Astrocyte of the spinal cord (primary cell): ENCODE measurements at regions not wholly inside any gene's neighbourhood (a gene's known extent, or its start where the extent isn't known, plus 50 kb on each side); places are given as distances from the start of the nearest gene placed in this dataset.

Experiments
- DNase-seq: peaks from one replicate; pipeline ENCODE4 v3.0.0; 2011; ENCODE audit warnings: low read depth, low spot score
- H3K4me3 ChIP-seq: 2 replicates; pipeline ENCODE4 v1.5.1; 2011; ENCODE audit warnings: low read depth, mild to moderate bottlenecking, low read length, moderate library complexity
- CTCF ChIP-seq: IDR thresholded peaks from 2 replicates; pipeline ENCODE4 v1.5.1; 2012; ENCODE audit warnings: low read depth, mild to moderate bottlenecking, low read length, inconsistent platforms
- in situ Hi-C: cut with HindIII; loops from 2 replicates; pipeline ENCODE4 v1.10.0; 2017; ENCODE audit warnings: low sequenced_read_pairs

- no peak for TF ChIP-seq CTCF
- in situ Hi-C loops, result no loop called here
- no peak for DNase-seq
- no peak overlapping the region for H3K4me3 ChIP-seq
These were observed 393.6 kb downstream of the TDRD3 start for GRCh38 chr13:60790620-60791019.

- TF ChIP-seq CTCF, result no peak
- peak; percentile 33 for DNase-seq
- in situ Hi-C loops, result no loop called here
- H3K4me3 ChIP-seq, result no peak overlapping the region
These were observed 391.3 kb downstream of the TDRD3 start for GRCh38 chr13:60788156-60788829.

GRCh38 chr13:60787083-60787482 is 390.1 kb downstream of the TDRD3 start:
- H3K4me3 ChIP-seq, result no peak overlapping the region
- TF ChIP-seq CTCF, result no peak
- in situ Hi-C loops, result no loop called here
- no peak for DNase-seq

GRCh38 chr13:60772726-60773125 is 375.7 kb downstream of the TDRD3 start:
- H3K4me3 ChIP-seq, result no peak overlapping the region
- no peak for TF ChIP-seq CTCF
- in situ Hi-C loops, result no loop called here
- DNase-seq, result no peak

GRCh38 chr13:60765700-60766411 is 368.8 kb downstream of the TDRD3 start:
- peak; percentile 31 for DNase-seq
- in situ Hi-C loops, result no loop called here
- no peak overlapping the region for H3K4me3 ChIP-seq
- no peak for TF ChIP-seq CTCF

- in situ Hi-C loops, result no loop called here
- no peak for TF ChIP-seq CTCF
- H3K4me3 ChIP-seq, result no peak overlapping the region
- peak; percentile 32 for DNase-seq
These were observed 362.5 kb downstream of the TDRD3 start for GRCh38 chr13:60759499-60759898.
